HPDE6-E6E7 (cell line): ENCODE measurements at regions not wholly inside any gene's neighbourhood (a gene's known extent, or its start where the extent isn't known, plus 50 kb on each side); places are given as distances from the start of the nearest gene placed in this dataset.

Experiments used
- DNase-seq: peaks from one replicate; pipeline ENCODE4 v3.0.0; 2011; ENCODE audit warnings: missing footprints; ENCODE audit errors: extremely low spot score

GRCh38 chr3:36192901-36193300 is 187.4 kb upstream of the STAC start:
- no peak for DNase-seq

GRCh38 chr3:36193448-36193847 is 186.9 kb upstream of the STAC start:
- DNase-seq, result no peak

- no peak for DNase-seq
These were observed 184.2 kb upstream of the STAC start for GRCh38 chr3:36196058-36196457.

GRCh38 chr3:36197151-36197550 is 183.2 kb upstream of the STAC start:
- DNase-seq, result no peak

GRCh38 chr3:36201546-36201945 is 178.8 kb upstream of the STAC start:
- no peak for DNase-seq

- no peak for DNase-seq
These were observed 173.2 kb upstream of the STAC start for GRCh38 chr3:36206956-36207580.

- DNase-seq, result no peak
These were observed 169.3 kb upstream of the STAC start for GRCh38 chr3:36210840-36211651.

- no peak for DNase-seq
These were observed 168.7 kb upstream of the STAC start for GRCh38 chr3:36211652-36211999.

GRCh38 chr3:36212251-36212650 is 168.1 kb upstream of the STAC start:
- DNase-seq, result no peak

- DNase-seq, result no peak
These were observed 165.8 kb upstream of the STAC start for GRCh38 chr3:36214460-36214859.

GRCh38 chr3:36215241-36215640 is 165.1 kb upstream of the STAC start:
- DNase-seq, result no peak

- DNase-seq, result no peak
These were observed 160.9 kb upstream of the STAC start for GRCh38 chr3:36219398-36219797.

- DNase-seq, result no peak
These were observed 160.1 kb upstream of the STAC start for GRCh38 chr3:36220173-36220572.

GRCh38 chr3:36221975-36222374 is 158.3 kb upstream of the STAC start:
- DNase-seq, result no peak

- DNase-seq, result no peak
These were observed 152.3 kb upstream of the STAC start for GRCh38 chr3:36227980-36228379.

GRCh38 chr3:36229496-36229895 is 150.8 kb upstream of the STAC start:
- no peak for DNase-seq

- no peak for DNase-seq
These were observed 147.4 kb upstream of the STAC start for GRCh38 chr3:36232797-36233489.

GRCh38 chr3:36244728-36245127 is 135.6 kb upstream of the STAC start:
- no peak for DNase-seq

GRCh38 chr3:36248374-36248773 is 131.9 kb upstream of the STAC start:
- no peak for DNase-seq

- no peak for DNase-seq
These were observed 130.1 kb upstream of the STAC start for GRCh38 chr3:36250191-36250590.

GRCh38 chr3:36257158-36257852 is 123.0 kb upstream of the STAC start:
- no peak for DNase-seq

- no peak for DNase-seq
These were observed 121.9 kb upstream of the STAC start for GRCh38 chr3:36258421-36258820.
